Stimulated activated CD4-positive, alpha-beta T cell treated with anti-CD3 and anti-CD28 coated beads, Interleukin-12 subunit alpha, Interleukin-12 subunit beta, amount 100 ng/mL, for 4 hours (primary cell): ENCODE measurements at regions not wholly inside any gene's neighbourhood (a gene's known extent, or its start where the extent isn't known, plus 50 kb on each side); places are given as distances from the start of the nearest gene placed in this dataset.

ENCODE experiments used
- DNase-seq: peaks from one replicate; pipeline ENCODE4 v3.0.0-alpha.2; 2020

- DNase-seq = no peak
These were observed 53.2 kb upstream of the CYRIA start for GRCh38 chr2:16718576-16719484.

DNA sequence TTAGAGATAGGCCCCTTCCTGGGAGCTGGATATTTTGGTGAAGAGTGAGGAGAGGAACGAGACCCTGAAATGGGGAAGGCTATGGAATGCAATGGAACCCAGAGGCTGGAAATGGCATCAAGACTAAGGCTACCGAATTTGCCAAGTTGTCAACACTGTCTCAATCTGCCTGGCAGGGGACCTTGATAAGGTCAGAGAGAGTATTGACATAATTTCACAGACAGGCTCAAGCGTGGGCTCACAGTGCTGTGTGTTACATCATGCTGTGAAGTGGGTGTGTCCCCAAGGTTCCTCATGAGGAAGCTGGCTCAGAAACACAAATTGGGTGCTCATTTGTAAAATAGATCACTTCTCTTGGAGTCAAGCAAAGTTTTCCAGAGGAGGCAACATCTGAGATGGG lies 51.8 kb upstream of the CYRIA start:
- DNase-seq = no peak

- no peak for DNase-seq
These were observed 51.3 kb upstream of the CYRIA start for GRCh38 chr2:16716944-16717343.

DNA sequence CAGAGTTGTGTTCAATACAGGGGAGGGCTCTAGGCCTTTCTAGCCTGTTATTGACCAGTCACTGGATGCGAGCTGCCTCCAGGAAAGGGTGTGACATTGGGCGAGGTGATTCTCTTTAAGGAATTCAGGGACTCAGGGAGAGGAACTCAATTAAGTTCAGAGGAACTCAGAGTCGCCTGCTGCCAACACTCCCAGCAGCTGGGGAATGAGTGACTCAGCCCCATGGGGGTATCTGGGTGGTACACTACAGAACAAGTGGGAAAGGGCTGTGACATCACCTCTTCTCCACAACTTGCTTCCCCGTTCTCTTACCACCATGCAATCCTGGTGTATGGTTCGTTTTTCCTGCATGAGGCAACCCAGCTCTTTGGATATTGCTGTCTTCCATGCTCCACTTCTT lies 50.4 kb upstream of the CYRIA start:
- DNase-seq = no peak
